OCI-LY7 (cell line): ENCODE measurements at regions not wholly inside any gene's neighbourhood (a gene's known extent, or its start where the extent isn't known, plus 50 kb on each side); places are given as distances from the start of the nearest gene placed in this dataset.

Source experiments
- BruUV-seq: library from RNA; stranded (reverse); fragments of 400-500 nt; replicated peaks from 2 replicates; lab custom pipeline; 2021; lab: Mats Ljungman, UMichigan
- CTCF ChIA-PET: fragments of 300-600 bp; sonication (Branson Sonifier 250); formaldehyde crosslinking; loops from one replicate; lab custom pipeline; 2022; ENCODE audit warnings: antibody characterized with exemption; ENCODE audit not compliant: unreplicated experiment; lab: Charles Lee
- POLR2A ChIA-PET: fragments of 300-600 bp; sonication (Branson Sonifier 250); formaldehyde crosslinking; loops from one replicate; lab custom pipeline; 2022; ENCODE audit warnings: antibody characterized with exemption; lab: Charles Lee
- DNase-seq: peaks from one replicate; pipeline ENCODE4 v3.0.0-alpha.2; 2015; ENCODE audit warnings: low spot score
- H2AFZ ChIP-seq: fragments of 200-600 bp; sonication (generic), shearing (Covaris generic); 2 replicates; pipeline ENCODE4 v1.6.1; 2014; ENCODE audit warnings: mild to moderate bottlenecking, antibody characterized with exemption, low read length, moderate library complexity
- H3K27ac ChIP-seq: fragments of 200-600 bp; sonication (generic); 2 replicates; pipeline ENCODE4 v1.5.1; 2014; ENCODE audit warnings: mixed run types, low read depth, mild to moderate bottlenecking, moderate library complexity, low read length, inconsistent platforms; ENCODE audit not compliant: poor library complexity, severe bottlenecking
- H3K36me3 ChIP-seq: fragments of 200-600 bp; sonication (generic); 2 replicates; pipeline ENCODE4 v1.6.1; 2014; ENCODE audit warnings: mild to moderate bottlenecking, antibody characterized with exemption, low read length, moderate library complexity, mixed read lengths; ENCODE audit not compliant: insufficient read depth
- H3K4me1 ChIP-seq: fragments of 200-600 bp; sonication (generic); 2 replicates; pipeline ENCODE4 v1.5.1; 2014; ENCODE audit warnings: mild to moderate bottlenecking, low read length; ENCODE audit not compliant: insufficient read depth, poor library complexity, severe bottlenecking
- H3K4me2 ChIP-seq: fragments of 200-600 bp; sonication (generic); 2 replicates; pipeline ENCODE4 v1.6.1; 2014; ENCODE audit warnings: mild to moderate bottlenecking, low read length
- H3K4me3 ChIP-seq: fragments of 200-600 bp; sonication (generic); 2 replicates; pipeline ENCODE4 v1.5.1; 2014; ENCODE audit warnings: mild to moderate bottlenecking, low read depth, low read length; ENCODE audit not compliant: poor library complexity, severe bottlenecking
- H3K79me2 ChIP-seq: fragments of 200-600 bp; sonication (generic); 2 replicates; pipeline ENCODE4 v1.6.1; 2016; ENCODE audit warnings: low read depth, mild to moderate bottlenecking, low read length, moderate library complexity, mixed read lengths; ENCODE audit not compliant: insufficient read depth
- H3K9me2 ChIP-seq: fragments of 200-600 bp; sonication (generic); 2 replicates; pipeline ENCODE4 v1.6.1; 2016; ENCODE audit warnings: mild to moderate bottlenecking, low read length, mixed read lengths; ENCODE audit not compliant: insufficient read depth
- H3K9me3 ChIP-seq: fragments of 200-600 bp; sonication (generic); 2 replicates; pipeline ENCODE4 v1.6.1; 2014; ENCODE audit warnings: mild to moderate bottlenecking, mixed run types, low read length, mixed read lengths
- H4K20me1 ChIP-seq: fragments of 200-600 bp; sonication (generic); 2 replicates; pipeline ENCODE4 v1.6.1; 2014; ENCODE audit warnings: mild to moderate bottlenecking, antibody characterized with exemption, low read length, moderate library complexity, mixed read lengths; ENCODE audit not compliant: insufficient read depth
- EZH2phosphoT487 ChIP-seq: fragments of 200-600 bp; sonication (generic); IDR thresholded peaks from 2 replicates; pipeline ENCODE4 v1.6.1; 2018; ENCODE audit warnings: low read depth, borderline replicate concordance, mild to moderate bottlenecking, mixed run types, antibody characterized with exemption, low read length, moderate library complexity, mixed read lengths
- intact Hi-C: fragments of 100-400 bp; cut with micrococcal nuclease; formaldehyde crosslinking; loops from one replicate; pipeline ENCODE4 v1.10.0; 2022; ENCODE audit not compliant: unreplicated experiment
- TF ChIP-seq, protein P1 (sequence below): fragments of 200-600 bp; sonication (generic); conservative IDR thresholded peaks from 2 replicates; pipeline ENCODE4 v1.5.1; 2014; ENCODE audit warnings: mild to moderate bottlenecking, antibody characterized with exemption, low read length, moderate library complexity, mixed read lengths

DNA sequence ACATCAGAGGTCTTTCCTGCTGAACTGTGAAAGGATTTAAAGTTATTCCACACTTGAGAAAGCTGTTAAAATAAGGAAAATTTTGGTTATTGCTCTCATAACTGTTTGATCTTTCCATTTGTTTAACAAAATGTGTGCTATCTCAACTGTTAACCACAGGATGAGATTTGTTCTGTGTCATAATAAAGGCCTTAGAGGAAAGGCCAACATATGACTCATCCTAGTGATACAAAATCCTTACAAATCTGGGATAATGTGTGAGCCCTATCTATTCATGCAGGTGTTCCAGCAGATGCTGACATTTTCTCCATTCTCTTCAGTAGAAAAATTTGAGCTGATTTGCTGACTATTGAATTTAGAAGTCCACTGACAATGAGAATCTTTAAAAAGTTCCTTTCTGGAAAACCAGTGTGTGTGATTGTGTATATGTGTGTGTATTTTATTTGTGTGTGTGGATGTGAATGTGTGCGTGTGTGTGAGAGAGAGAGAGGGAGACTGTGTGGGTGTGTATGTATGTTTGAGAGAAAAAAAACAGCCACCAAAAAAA, 1111.9 kb upstream of the GYPC start:
- Histone ChIP-seq H3K4me1 (no peaks in the 10 kb centered on the region), H4K20me1 (no peaks in the 10 kb centered on the region), H3K9me3 (no peaks in the 10 kb centered on the region), H3K36me3 (no peaks in the 10 kb centered on the region), H2AFZ (no peak overlapping the region), H3K9me2 (no peaks in the 10 kb centered on the region), H3K79me2 (no peaks in the 10 kb centered on the region), H3K4me3 (no peak overlapping the region), H3K4me2 (no peak overlapping the region), H3K27ac (no peak overlapping the region)
- TF ChIP-seq, protein P1, sequence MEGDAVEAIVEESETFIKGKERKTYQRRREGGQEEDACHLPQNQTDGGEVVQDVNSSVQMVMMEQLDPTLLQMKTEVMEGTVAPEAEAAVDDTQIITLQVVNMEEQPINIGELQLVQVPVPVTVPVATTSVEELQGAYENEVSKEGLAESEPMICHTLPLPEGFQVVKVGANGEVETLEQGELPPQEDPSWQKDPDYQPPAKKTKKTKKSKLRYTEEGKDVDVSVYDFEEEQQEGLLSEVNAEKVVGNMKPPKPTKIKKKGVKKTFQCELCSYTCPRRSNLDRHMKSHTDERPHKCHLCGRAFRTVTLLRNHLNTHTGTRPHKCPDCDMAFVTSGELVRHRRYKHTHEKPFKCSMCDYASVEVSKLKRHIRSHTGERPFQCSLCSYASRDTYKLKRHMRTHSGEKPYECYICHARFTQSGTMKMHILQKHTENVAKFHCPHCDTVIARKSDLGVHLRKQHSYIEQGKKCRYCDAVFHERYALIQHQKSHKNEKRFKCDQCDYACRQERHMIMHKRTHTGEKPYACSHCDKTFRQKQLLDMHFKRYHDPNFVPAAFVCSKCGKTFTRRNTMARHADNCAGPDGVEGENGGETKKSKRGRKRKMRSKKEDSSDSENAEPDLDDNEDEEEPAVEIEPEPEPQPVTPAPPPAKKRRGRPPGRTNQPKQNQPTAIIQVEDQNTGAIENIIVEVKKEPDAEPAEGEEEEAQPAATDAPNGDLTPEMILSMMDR = no peak
- TF ChIP-seq EZH2phosphoT487 = no peak
- no TSS peak for BruUV-seq
- CTCF ChIA-PET = no interaction called here
- POLR2A ChIA-PET = no interaction called here
- DNase-seq = no peak
- intact Hi-C loops = no loop called here

DNA sequence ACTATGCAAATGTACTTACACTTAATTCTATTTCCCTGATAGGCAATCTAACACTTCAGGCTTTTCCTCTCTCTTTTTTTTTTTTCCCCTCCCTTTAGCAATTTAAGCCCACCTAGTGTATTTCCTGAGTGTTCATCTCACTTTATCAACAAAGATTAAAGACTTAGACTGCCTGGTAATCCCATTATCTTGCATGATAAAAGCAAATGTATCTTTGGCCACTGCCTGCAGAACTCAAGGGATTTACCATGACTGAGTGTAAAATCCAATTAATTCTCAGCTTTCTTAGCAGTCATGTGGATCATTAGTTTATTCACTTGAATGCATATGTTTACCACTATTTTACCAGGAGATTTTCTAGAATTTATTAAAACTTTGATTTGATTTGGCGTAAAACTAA, 1102.2 kb upstream of the GYPC start:
- CTCF ChIA-PET = no interaction called here
- no TSS peak for BruUV-seq

DNA sequence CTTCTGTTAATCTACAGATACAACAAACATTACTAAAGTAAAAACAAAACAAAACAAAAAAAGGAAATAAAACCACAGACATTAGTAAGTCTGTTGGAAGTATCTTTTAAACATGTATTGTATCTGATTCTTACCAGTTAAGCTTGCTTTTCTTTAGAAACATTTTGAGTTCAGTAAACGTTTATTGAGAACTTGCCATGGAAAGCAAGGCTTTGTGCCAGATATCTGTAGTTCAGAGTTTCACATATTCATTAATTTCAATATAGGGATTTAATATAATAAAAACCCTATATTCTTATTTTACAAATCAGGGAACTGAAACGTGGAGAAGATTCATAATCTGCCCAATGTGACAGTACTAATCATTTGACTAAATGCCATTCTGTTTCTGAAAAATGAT, 1101.0 kb upstream of the GYPC start:
- TF ChIP-seq, protein P1 = no peak
- TF ChIP-seq EZH2phosphoT487 = no peak
- intact Hi-C loops = no loop called here
- CTCF ChIA-PET = no interaction called here

More for the DNA sequence above, 1102.2 kb upstream of the GYPC start:
- no peaks in the 10 kb centered on the region for H3K79me2 ChIP-seq
- no peak overlapping the region for H3K27ac ChIP-seq
- H3K9me3 ChIP-seq = no peaks in the 10 kb centered on the region
- H3K4me1 ChIP-seq = no peaks in the 10 kb centered on the region
- no peaks in the 10 kb centered on the region for H4K20me1 ChIP-seq
- H3K4me2 ChIP-seq = no peak overlapping the region
- intact Hi-C loops = no loop called here
- no peaks in the 10 kb centered on the region for H3K36me3 ChIP-seq
- POLR2A ChIA-PET = no interaction called here
- no peaks in the 10 kb centered on the region for H3K9me2 ChIP-seq
- no peak for DNase-seq
- no peak for TF ChIP-seq EZH2phosphoT487
- TF ChIP-seq, protein P1 = no peak
- H3K4me3 ChIP-seq = no peak overlapping the region
- H2AFZ ChIP-seq = no peak overlapping the region

More for the DNA sequence above, 1101.0 kb upstream of the GYPC start:
- Histone ChIP-seq H3K9me2 (no peaks in the 10 kb centered on the region), H3K9me3 (no peaks in the 10 kb centered on the region), H3K27ac (no peak overlapping the region), H3K79me2 (no peaks in the 10 kb centered on the region), H3K4me1 (no peaks in the 10 kb centered on the region), H4K20me1 (no peaks in the 10 kb centered on the region), H3K36me3 (no peaks in the 10 kb centered on the region), H3K4me3 (no peak overlapping the region), H2AFZ (no peak overlapping the region), H3K4me2 (no peak overlapping the region)
- DNase-seq = no peak
- POLR2A ChIA-PET = no interaction called here
- BruUV-seq = no TSS peak
